ENCODE measurements at regions not wholly inside any gene's neighbourhood (a gene's known extent, or its start where the extent isn't known, plus 50 kb on each side); places are given as distances from the start of the nearest gene placed in this dataset.

GRCh38 chrX:40434947-40435346 is 145.8 kb upstream of the ATP6AP2 start:
- no peaks in the 10 kb centered on the region for H3K4me1 Mint-ChIP-seq
- H3K4me3 Mint-ChIP-seq: no peak overlapping the region
- no peak for DNase-seq
- H3K27ac Mint-ChIP-seq: no peak overlapping the region
- H3K9me3 Mint-ChIP-seq: no peaks in the 10 kb centered on the region
- H3K36me3 Mint-ChIP-seq: no peaks in the 10 kb centered on the region
- H3K27me3 Mint-ChIP-seq (ENCODE audit: low read depth in 3 of 3): peaks cover 0 to 10% (median 3%) of the 10 kb centered on the region in 3 donors

- Mint-ChIP-seq H3K27ac (no peak overlapping the region), H3K4me3 (no peak overlapping the region), H3K4me1 (no peaks in the 10 kb centered on the region), H3K9me3 (no peaks in the 10 kb centered on the region), H3K27me3 (ENCODE audit: low read depth in 3 of 3) (peaks cover 0 to 10% (median 2%) of the 10 kb centered on the region in 3 donors), H3K36me3 (no peaks in the 10 kb centered on the region)
- DNase-seq: no peak
These were observed 146.3 kb upstream of the ATP6AP2 start for GRCh38 chrX:40434443-40434842.

DNA sequence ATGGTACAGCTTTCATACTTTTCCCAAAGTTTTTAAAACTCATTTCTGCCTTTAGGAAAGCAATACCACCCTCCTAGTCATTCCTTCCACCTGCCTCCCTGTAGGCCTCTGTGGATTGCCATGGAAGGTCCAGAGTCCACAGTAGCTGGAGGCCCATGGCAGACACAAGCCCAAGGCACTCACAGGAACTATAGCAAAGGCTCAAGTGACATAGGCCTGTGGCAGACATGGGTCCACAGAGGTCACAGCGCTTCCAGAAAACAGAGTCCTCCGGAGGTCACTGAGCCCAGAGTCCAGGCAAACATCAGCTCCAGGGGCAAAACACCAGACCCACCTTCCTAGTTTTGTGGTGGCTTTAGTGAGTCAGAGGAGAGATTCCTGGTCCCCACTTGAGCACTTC is 147.6 kb upstream of the ATP6AP2 start:
- H3K4me1 Mint-ChIP-seq: no peaks in the 10 kb centered on the region
- no peak overlapping the region for H3K4me3 Mint-ChIP-seq

DNA sequence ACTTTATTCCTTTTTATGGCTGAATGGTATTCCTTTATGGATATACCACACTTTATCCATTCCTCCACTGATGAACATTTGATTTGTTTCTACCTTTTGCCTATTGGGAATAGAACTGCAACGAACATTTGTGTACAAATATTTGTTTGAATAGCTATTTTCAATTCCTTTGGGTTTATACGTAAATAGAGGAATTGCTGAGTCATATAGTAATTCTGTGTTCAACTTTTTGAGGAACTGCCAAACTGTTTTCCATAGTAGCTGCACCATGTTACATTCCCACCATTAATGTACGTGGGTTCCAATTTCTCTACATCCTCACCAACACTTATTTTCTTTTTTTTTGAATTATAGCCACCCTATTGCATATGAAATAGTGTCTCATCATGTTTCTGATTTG is 156.5 kb upstream of the ATP6AP2 start:
- Mint-ChIP-seq H3K36me3 (no peaks in the 10 kb centered on the region), H3K4me3 (no peak overlapping the region), H3K4me1 (peaks cover 2% of the 10 kb centered on the region in 2 donors), H3K9me3 (peaks cover 0 to 7% (median 0%) of the 10 kb centered on the region in 6 donors), H3K27me3 (ENCODE audit: low read depth in 3 of 3) (peaks cover 0 to 8% (median 5%) of the 10 kb centered on the region in 3 donors), H3K27ac (no peak overlapping the region)
- DNase-seq: no peak

More for the DNA sequence above, 147.6 kb upstream of the ATP6AP2 start:
- H3K27me3 Mint-ChIP-seq (ENCODE audit: low read depth in 3 of 3): peaks cover 0 to 7% (median 4%) of the 10 kb centered on the region in 3 donors
- no peaks in the 10 kb centered on the region for H3K36me3 Mint-ChIP-seq
- no peak overlapping the region for H3K27ac Mint-ChIP-seq
- no peak for DNase-seq
- no peaks in the 10 kb centered on the region for H3K9me3 Mint-ChIP-seq

GRCh38 chrX:40423299-40423698 is 157.5 kb upstream of the ATP6AP2 start:
- H3K27me3 Mint-ChIP-seq (ENCODE audit: low read depth in 3 of 3): peaks cover 0 to 8% (median 2%) of the 10 kb centered on the region in 3 donors
- H3K4me3 Mint-ChIP-seq: no peak overlapping the region
- H3K36me3 Mint-ChIP-seq: no peaks in the 10 kb centered on the region
- no peak overlapping the region for H3K27ac Mint-ChIP-seq
- H3K4me1 Mint-ChIP-seq: peaks cover 10 to 12% of the 10 kb centered on the region in 2 donors
- H3K9me3 Mint-ChIP-seq: peaks cover 0 to 7% (median 0%) of the 10 kb centered on the region in 6 donors
- no peak for DNase-seq

DNA sequence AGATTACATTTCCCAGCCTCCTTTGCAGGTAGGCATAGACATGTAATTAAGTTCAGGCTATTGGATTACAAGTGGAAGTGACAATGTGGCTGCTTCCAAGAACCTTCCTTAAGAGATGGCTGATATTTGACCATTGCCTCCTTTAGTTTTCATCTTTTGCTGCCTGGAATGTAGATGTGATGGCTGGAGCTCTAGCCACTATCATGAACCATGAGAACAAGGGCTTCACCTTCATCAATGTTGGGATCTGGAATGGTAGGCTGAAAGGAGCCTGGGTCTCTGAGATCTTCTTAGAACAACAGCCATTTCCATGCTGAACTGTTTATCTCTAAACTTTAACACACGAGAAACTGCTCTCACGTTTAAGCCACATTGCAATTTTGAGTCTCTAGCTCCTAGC is 158.7 kb upstream of the ATP6AP2 start:
- H3K27ac Mint-ChIP-seq: no peak overlapping the region

GRCh38 chrX:40420899-40421729 is 159.7 kb upstream of the ATP6AP2 start:
- H3K4me3 Mint-ChIP-seq: no peak overlapping the region
- H3K36me3 Mint-ChIP-seq: no peaks in the 10 kb centered on the region
- H3K27ac Mint-ChIP-seq: no peak overlapping the region
- H3K9me3 Mint-ChIP-seq: peaks cover 0 to 7% (median 0%) of the 10 kb centered on the region in 6 donors
- peaks cover 2 to 7% (median 4%) of the 10 kb centered on the region in 3 donors for H3K27me3 Mint-ChIP-seq (ENCODE audit: low read depth in 3 of 3)
- H3K4me1 Mint-ChIP-seq: peaks cover 11 to 12% of the 10 kb centered on the region in 2 donors
- DNase-seq: no peak

More for the DNA sequence above, 158.7 kb upstream of the ATP6AP2 start:
- H3K4me1 Mint-ChIP-seq: peaks cover 11 to 12% of the 10 kb centered on the region in 2 donors
- no peak overlapping the region for H3K4me3 Mint-ChIP-seq
- H3K9me3 Mint-ChIP-seq: peaks cover 0 to 7% (median 0%) of the 10 kb centered on the region in 6 donors
- no peak for DNase-seq
- H3K36me3 Mint-ChIP-seq: no peaks in the 10 kb centered on the region
- H3K27me3 Mint-ChIP-seq (ENCODE audit: low read depth in 3 of 3): peaks cover 2 to 8% (median 4%) of the 10 kb centered on the region in 3 donors

GRCh38 chrX:40418813-40419195 is 162.0 kb upstream of the ATP6AP2 start:
- Mint-ChIP-seq H3K27me3 (ENCODE audit: low read depth in 3 of 3) (peaks cover 4 to 7% (median 6%) of the 10 kb centered on the region in 3 donors), H3K27ac (no peak overlapping the region)
- peak; percentile 16 to 35 (median 16) for DNase-seq

GRCh38 chrX:40418146-40418812 is 162.5 kb upstream of the ATP6AP2 start:
- Mint-ChIP-seq H3K36me3 (no peaks in the 10 kb centered on the region), H3K27me3 (ENCODE audit: low read depth in 3 of 3) (peaks cover 4 to 7% (median 6%) of the 10 kb centered on the region in 3 donors), H3K4me1 (peaks cover 11 to 12% of the 10 kb centered on the region in 2 donors), H3K27ac (no peak overlapping the region), H3K9me3 (peaks cover 0 to 5% (median 0%) of the 10 kb centered on the region in 6 donors), H3K4me3 (no peak overlapping the region)
- no peak for DNase-seq

More at GRCh38 chrX:40418813-40419195, 162.0 kb upstream of the ATP6AP2 start:
- Mint-ChIP-seq H3K9me3 (peaks cover 0 to 5% (median 0%) of the 10 kb centered on the region in 6 donors), H3K4me3 (no peak overlapping the region), H3K4me1 (peaks cover 11 to 12% of the 10 kb centered on the region in 2 donors), H3K36me3 (no peaks in the 10 kb centered on the region)

DNA sequence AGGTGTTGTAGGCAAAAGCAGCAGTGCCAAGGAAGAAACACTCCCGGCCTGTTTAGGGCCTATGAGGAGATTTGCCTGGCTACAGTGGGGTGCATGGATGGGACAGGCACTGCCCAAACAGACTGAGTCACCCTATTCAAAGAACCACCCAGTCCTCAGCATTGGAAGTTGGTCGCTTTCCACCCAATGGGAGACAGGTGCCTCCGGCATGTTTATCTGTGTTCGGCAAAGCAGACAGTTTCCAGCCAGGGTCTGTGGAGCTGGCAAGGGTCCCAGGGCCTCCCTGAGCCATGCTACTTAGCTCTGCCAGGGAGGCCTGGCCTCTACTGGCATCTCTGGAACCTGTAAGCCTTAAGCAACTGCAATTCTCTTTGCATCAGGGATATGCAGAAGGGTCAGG is 165.1 kb upstream of the ATP6AP2 start:
- DNase-seq: no peak

DNA sequence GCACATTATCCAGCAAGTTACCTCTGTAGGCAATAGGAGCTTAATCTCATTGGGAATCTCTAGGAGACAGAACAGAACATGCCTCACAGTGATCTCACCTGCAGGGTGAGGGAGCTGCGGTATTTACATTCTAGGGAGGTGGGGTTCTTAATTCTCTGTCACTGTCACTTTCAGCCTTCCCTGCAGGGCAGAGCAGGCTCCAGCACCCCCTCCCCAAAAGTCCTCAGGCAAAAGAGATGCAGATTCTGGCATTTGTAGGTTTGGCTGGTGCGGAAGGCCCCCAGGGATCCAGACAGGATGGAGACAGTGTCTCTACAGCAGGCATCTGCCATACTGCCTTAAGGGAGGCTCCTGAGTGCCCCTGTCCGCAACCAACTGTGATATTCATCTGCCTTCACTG is 166.4 kb upstream of the ATP6AP2 start:
- Mint-ChIP-seq H3K4me1 (peaks cover 9 to 11% of the 10 kb centered on the region in 2 donors), H3K27me3 (ENCODE audit: low read depth in 3 of 3) (peaks cover 2 to 14% (median 6%) of the 10 kb centered on the region in 3 donors), H3K9me3 (peaks cover 0 to 2% (median 0%) of the 10 kb centered on the region in 6 donors), H3K4me3 (no peak overlapping the region), H3K27ac (no peak overlapping the region), H3K36me3 (no peaks in the 10 kb centered on the region)
- DNase-seq: no peak

More for the DNA sequence above, 165.1 kb upstream of the ATP6AP2 start:
- Mint-ChIP-seq H3K9me3 (peaks cover 0 to 2% (median 0%) of the 10 kb centered on the region in 6 donors), H3K27ac (no peak overlapping the region), H3K4me1 (peaks cover 11 to 12% of the 10 kb centered on the region in 2 donors), H3K36me3 (no peaks in the 10 kb centered on the region), H3K27me3 (ENCODE audit: low read depth in 3 of 3) (peaks cover 2 to 12% (median 6%) of the 10 kb centered on the region in 3 donors), H3K4me3 (no peak overlapping the region)

DNA sequence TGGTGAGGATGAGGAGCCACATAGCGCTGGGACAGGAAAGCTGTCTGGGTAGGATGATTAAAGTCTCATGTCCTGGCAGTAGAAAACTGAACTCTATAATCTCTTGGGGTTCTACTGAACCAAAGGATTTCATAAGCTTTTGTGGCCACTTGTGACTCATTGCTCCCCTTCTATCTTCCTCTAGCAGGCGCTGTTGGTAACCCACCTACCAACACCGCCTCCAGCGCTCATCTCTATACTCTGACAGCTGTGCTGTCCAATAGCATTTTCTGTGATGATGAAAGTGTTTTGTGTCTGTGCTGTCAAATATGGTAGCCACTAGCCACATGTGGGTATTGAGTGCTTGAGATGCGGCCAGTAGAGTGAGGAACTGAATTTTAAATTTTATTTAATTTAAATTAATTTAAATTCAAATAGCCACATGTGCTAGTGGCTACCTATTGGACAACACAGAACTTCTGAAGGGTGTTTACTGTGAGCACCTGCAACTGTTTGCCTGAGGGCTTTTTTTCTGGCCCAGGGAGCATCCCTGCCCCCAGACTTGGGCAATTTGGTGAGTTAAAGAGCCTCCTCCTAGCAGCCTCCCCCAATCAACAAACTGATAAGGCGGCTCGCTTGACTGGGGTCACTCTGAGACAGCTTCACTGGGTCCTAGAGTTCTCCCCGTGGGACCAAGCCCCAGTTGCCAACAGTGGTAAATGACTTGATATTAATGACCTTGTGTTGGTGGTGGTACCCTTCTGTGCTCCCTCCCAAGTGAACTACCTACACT is 169.2 kb upstream of the ATP6AP2 start:
- no peak overlapping the region for H3K27ac Mint-ChIP-seq
- no peak overlapping the region for H3K4me3 Mint-ChIP-seq
- peaks cover 4 to 13% (median 4%) of the 10 kb centered on the region in 3 donors for H3K27me3 Mint-ChIP-seq (ENCODE audit: low read depth in 3 of 3)
- H3K9me3 Mint-ChIP-seq: no peaks in the 10 kb centered on the region
- DNase-seq: no peak
- H3K36me3 Mint-ChIP-seq: no peaks in the 10 kb centered on the region
- H3K4me1 Mint-ChIP-seq: no peaks in the 10 kb centered on the region

DNA sequence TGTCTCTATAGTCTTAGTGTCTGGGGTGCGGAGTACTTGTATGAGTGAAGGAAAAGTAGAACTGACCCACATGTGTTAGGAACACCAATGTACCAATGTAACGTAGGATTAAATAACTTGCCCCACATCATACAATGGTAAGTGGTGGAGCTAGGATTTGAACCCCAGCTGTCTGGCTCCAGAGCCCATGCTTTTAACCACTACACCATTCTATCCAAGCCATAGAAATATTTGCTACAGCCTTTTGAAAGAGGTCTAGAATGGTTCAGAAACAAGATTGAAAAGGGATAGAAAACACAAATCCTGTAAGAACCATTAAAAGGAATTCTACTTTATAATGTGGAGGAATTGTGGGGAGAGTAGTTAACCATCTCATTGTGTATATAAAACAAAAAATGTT is 169.9 kb upstream of the ATP6AP2 start:
- H3K4me3 Mint-ChIP-seq: no peak overlapping the region
- peaks cover 4 to 16% (median 4%) of the 10 kb centered on the region in 3 donors for H3K27me3 Mint-ChIP-seq (ENCODE audit: low read depth in 3 of 3)
- H3K36me3 Mint-ChIP-seq: no peaks in the 10 kb centered on the region
- no peaks in the 10 kb centered on the region for H3K4me1 Mint-ChIP-seq
- no peaks in the 10 kb centered on the region for H3K9me3 Mint-ChIP-seq
- DNase-seq: no peak
- no peak overlapping the region for H3K27ac Mint-ChIP-seq
